ENCODE measurements at regions not wholly inside any gene's neighbourhood (a gene's known extent, or its start where the extent isn't known, plus 50 kb on each side); places are given as distances from the start of the nearest gene placed in this dataset.

GRCh38 chr17:74031316-74032090, 172.0 kb upstream of the RPL38 start:
- TF ChIP-seq TAF1 (IDR thresholded peaks at IDR 0.05; ENCODE audit: borderline replicate concordance, insufficient read depth, low read length), result no peak
- no peak for TF ChIP-seq SIN3A (IDR thresholded peaks at IDR 0.05; ENCODE audit: borderline replicate concordance, insufficient read depth, low read length)
- no peak for TF ChIP-seq FOXP2 (optimal IDR thresholded peaks at IDR 0.05; ENCODE audit: borderline replicate concordance, extremely low read depth, extremely low read length, insufficient read depth)
- no peak for TF ChIP-seq REST (IDR thresholded peaks at IDR 0.05; ENCODE audit: insufficient read depth in 1 of 2, low read depth in 2 of 2, low read length in 2 of 2)
- no peak for TF ChIP-seq POLR2AphosphoS5 (IDR thresholded peaks at IDR 0.05; ENCODE audit: low read depth, low read length)

- TF ChIP-seq POLR2AphosphoS5 (IDR thresholded peaks at IDR 0.05; ENCODE audit: low read depth, low read length), result no peak
- no peak for TF ChIP-seq SIN3A (IDR thresholded peaks at IDR 0.05; ENCODE audit: borderline replicate concordance, insufficient read depth, low read length)
- TF ChIP-seq TAF1 (IDR thresholded peaks at IDR 0.05; ENCODE audit: borderline replicate concordance, insufficient read depth, low read length), result no peak
- TF ChIP-seq REST (IDR thresholded peaks at IDR 0.05; ENCODE audit: insufficient read depth in 1 of 2, low read depth in 2 of 2, low read length in 2 of 2), result no peak
- TF ChIP-seq FOXP2 (optimal IDR thresholded peaks at IDR 0.05; ENCODE audit: borderline replicate concordance, extremely low read depth, extremely low read length, insufficient read depth), result no peak
Observed at GRCh38 chr17:74032222-74032621, 171.3 kb upstream of the RPL38 start.

GRCh38 chr17:74037320-74037719, 166.2 kb upstream of the RPL38 start:
- TF ChIP-seq FOXP2 (optimal IDR thresholded peaks at IDR 0.05; ENCODE audit: borderline replicate concordance, extremely low read depth, extremely low read length, insufficient read depth) (no peak), SIN3A (IDR thresholded peaks at IDR 0.05; ENCODE audit: borderline replicate concordance, insufficient read depth, low read length) (no peak), POLR2AphosphoS5 (IDR thresholded peaks at IDR 0.05; ENCODE audit: low read depth, low read length) (no peak), REST (IDR thresholded peaks at IDR 0.05; ENCODE audit: insufficient read depth in 1 of 2, low read depth in 2 of 2, low read length in 2 of 2) (no peak), TAF1 (IDR thresholded peaks at IDR 0.05; ENCODE audit: borderline replicate concordance, insufficient read depth, low read length) (no peak)

GRCh38 chr17:74040291-74040690, 163.2 kb upstream of the RPL38 start:
- TF ChIP-seq SIN3A (IDR thresholded peaks at IDR 0.05; ENCODE audit: borderline replicate concordance, insufficient read depth, low read length), result no peak

- no peak for TF ChIP-seq TAF1 (IDR thresholded peaks at IDR 0.05; ENCODE audit: borderline replicate concordance, insufficient read depth, low read length)
- no peak for TF ChIP-seq POLR2AphosphoS5 (IDR thresholded peaks at IDR 0.05; ENCODE audit: low read depth, low read length)
- no peak for TF ChIP-seq SIN3A (IDR thresholded peaks at IDR 0.05; ENCODE audit: borderline replicate concordance, insufficient read depth, low read length)
- TF ChIP-seq FOXP2 (optimal IDR thresholded peaks at IDR 0.05; ENCODE audit: borderline replicate concordance, extremely low read depth, extremely low read length, insufficient read depth), result no peak
- TF ChIP-seq REST (IDR thresholded peaks at IDR 0.05; ENCODE audit: insufficient read depth in 1 of 2, low read depth in 2 of 2, low read length in 2 of 2), result no peak
Observed at GRCh38 chr17:74040729-74041128, 162.7 kb upstream of the RPL38 start.

All from PFSK-1 (cell line).